ENCODE measurements at regions not wholly inside any gene's neighbourhood (a gene's known extent, or its start where the extent isn't known, plus 50 kb on each side); places are given as distances from the start of the nearest gene placed in this dataset.

DNA sequence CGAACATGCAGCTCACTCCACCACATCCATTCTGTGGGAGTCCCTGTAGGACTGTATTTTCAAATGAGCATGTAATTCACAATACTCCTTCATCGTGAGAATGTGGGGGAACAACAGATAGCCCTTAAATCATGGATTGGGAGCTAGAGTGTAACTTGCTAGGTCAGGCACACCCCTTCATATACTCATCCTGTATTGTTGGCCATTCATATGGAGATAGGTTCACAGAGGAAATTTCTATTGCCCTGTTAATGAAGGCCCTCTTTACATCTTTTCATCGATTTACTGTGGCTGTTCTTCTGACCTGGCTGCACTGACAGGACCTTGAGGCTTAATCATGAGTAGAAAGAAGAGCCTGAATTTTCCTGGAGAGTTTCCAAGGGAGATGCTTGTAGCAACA, 193.8 kb upstream of the DPP10 start:
- H4K20me1 ChIP-seq (ENCODE audit: control insufficient read depth, insufficient read depth), result no peaks in the 10 kb centered on the region
- CTCF ChIA-PET, result no interaction called here
- no peaks in the 10 kb centered on the region for H3K79me2 ChIP-seq (ENCODE audit: control insufficient read depth, insufficient read depth, low read length)
- no peak for ATAC-seq
- in situ Hi-C loops (cut with MboI), result no loop called here
- H3K27me3 ChIP-seq (replicated peaks in 1 of 2; ENCODE audit: control insufficient read depth in 2 of 2, insufficient read depth in 2 of 2, low read length in 1 of 2), result no peaks in the 10 kb centered on the region; a peak in 1 of 4 replicates
- no peak overlapping the region for H3K9ac ChIP-seq (ENCODE audit: control insufficient read depth, insufficient read depth, low read length)
- RAD21 ChIA-PET (ENCODE audit: unreplicated experiment), result no interaction called here
- BruUV-seq (replicated peaks), result no TSS peak
- WGBS (ENCODE audit: insufficient coverage, insufficient replicate concordance, low lambda C conversion rate, missing lambda C conversion rate), result 32% methylated on average over 3 of the region's 3 CpGs
- intact Hi-C loops (cut with micrococcal nuclease; ENCODE audit: unreplicated experiment), result no loop called here
- POLR2A ChIA-PET, result no interaction called here
- H2AFZ ChIP-seq (ENCODE audit: control insufficient read depth, low read depth, low read length), result no peak overlapping the region
- no peaks in the 10 kb centered on the region for H3K36me3 ChIP-seq (ENCODE audit: control insufficient read depth in 2 of 2, insufficient read depth in 2 of 2, low read length in 1 of 2)
- DNase-seq (ENCODE audit: low read depth, low spot score), result no peak
- H3K4me2 ChIP-seq (ENCODE audit: control insufficient read depth, insufficient read depth), result no peak overlapping the region
- no peak for FAIRE-seq
- H3K27ac ChIP-seq (ENCODE audit: control insufficient read depth, insufficient read depth), result no peak overlapping the region
- no peak for TF ChIP-seq MEF2A (IDR thresholded peaks at IDR 0.05; ENCODE audit: insufficient read depth, low read depth, low read length)
- TF ChIP-seq ZNF384 (IDR thresholded peaks at IDR 0.05; ENCODE audit: borderline replicate concordance, low read depth, low read length), result no peak
- no peak overlapping the region for H3K4me3 ChIP-seq
- no peaks in the 10 kb centered on the region for H3K9me3 ChIP-seq (replicated peaks; ENCODE audit: control insufficient read depth, insufficient read depth, low read length)
- SMC1A ChIA-PET (ENCODE audit: uncharacterized antibody, unreplicated experiment), result no interaction called here
- H3K4me1 ChIP-seq (ENCODE audit: control insufficient read depth, insufficient read depth, low read length), result no peaks in the 10 kb centered on the region

DNA sequence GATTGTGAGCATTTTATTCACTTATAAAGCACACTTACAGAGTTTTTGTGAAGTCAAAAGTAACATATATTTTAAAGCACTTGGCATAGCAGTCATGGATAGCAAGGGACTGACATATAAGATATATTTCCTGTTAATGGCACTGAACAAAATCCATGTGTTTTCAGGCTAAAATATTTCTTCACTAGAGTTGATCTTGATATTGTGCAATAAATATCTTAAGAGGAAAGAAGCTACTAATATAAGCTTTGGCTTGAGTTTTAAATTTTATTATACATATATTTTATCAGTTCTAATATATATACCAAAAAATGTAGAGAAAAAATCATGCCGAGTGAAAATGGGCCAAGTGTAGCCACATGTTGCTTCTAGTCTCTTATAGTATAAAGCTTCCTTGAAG, 189.7 kb upstream of the DPP10 start:
- FAIRE-seq, result no peak
- in situ Hi-C loops (cut with MboI), result no loop called here
- no peaks in the 10 kb centered on the region for H3K36me3 ChIP-seq (ENCODE audit: control insufficient read depth in 2 of 2, insufficient read depth in 2 of 2, low read length in 1 of 2)
- TF ChIP-seq TCF12 (IDR thresholded peaks at IDR 0.05; ENCODE audit: low read depth, low read length) (no peak), TBL1XR1 (IDR thresholded peaks at IDR 0.05; ENCODE audit: low read depth, low read length) (no peak), ZNF207 (IDR thresholded peaks at IDR 0.05; ENCODE audit: borderline replicate concordance) (no peak), CEBPB (IDR thresholded peaks at IDR 0.05; ENCODE audit: borderline replicate concordance in 1 of 2, low read depth in 2 of 2, low read length in 2 of 2) (no peak), RELA (IDR thresholded peaks at IDR 0.05; ENCODE audit: borderline replicate concordance, partially characterized antibody) (no peak), IRF4 (IDR thresholded peaks at IDR 0.05; ENCODE audit: low read depth, low read length) (no peak), NBN (IDR thresholded peaks at IDR 0.05) (no peak), ZBED1 (IDR thresholded peaks at IDR 0.05; ENCODE audit: borderline replicate concordance) (no peak), MYC (IDR thresholded peaks at IDR 0.05; ENCODE audit: insufficient read depth, insufficient read length, insufficient replicate concordance, low read length, severe bottlenecking) (no peak), RCOR1 (conservative IDR thresholded peaks at IDR 0.05; ENCODE audit: low read depth, low read length) (no peak)
- TF ChIP-seq, protein P1, sequence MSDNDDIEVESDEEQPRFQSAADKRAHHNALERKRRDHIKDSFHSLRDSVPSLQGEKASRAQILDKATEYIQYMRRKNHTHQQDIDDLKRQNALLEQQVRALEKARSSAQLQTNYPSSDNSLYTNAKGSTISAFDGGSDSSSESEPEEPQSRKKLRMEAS (IDR thresholded peaks at IDR 0.05; ENCODE audit: low read depth, low read length), result no peak
- TF ChIP-seq, protein P2, sequence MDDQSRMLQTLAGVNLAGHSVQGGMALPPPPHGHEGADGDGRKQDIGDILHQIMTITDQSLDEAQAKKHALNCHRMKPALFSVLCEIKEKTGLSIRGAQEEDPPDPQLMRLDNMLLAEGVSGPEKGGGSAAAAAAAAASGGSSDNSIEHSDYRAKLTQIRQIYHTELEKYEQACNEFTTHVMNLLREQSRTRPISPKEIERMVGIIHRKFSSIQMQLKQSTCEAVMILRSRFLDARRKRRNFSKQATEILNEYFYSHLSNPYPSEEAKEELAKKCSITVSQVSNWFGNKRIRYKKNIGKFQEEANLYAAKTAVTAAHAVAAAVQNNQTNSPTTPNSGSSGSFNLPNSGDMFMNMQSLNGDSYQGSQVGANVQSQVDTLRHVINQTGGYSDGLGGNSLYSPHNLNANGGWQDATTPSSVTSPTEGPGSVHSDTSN (IDR thresholded peaks at IDR 0.05; ENCODE audit: insufficient replicate concordance, low read depth, low read length), result no peak
- TF ChIP-seq, protein P3, sequence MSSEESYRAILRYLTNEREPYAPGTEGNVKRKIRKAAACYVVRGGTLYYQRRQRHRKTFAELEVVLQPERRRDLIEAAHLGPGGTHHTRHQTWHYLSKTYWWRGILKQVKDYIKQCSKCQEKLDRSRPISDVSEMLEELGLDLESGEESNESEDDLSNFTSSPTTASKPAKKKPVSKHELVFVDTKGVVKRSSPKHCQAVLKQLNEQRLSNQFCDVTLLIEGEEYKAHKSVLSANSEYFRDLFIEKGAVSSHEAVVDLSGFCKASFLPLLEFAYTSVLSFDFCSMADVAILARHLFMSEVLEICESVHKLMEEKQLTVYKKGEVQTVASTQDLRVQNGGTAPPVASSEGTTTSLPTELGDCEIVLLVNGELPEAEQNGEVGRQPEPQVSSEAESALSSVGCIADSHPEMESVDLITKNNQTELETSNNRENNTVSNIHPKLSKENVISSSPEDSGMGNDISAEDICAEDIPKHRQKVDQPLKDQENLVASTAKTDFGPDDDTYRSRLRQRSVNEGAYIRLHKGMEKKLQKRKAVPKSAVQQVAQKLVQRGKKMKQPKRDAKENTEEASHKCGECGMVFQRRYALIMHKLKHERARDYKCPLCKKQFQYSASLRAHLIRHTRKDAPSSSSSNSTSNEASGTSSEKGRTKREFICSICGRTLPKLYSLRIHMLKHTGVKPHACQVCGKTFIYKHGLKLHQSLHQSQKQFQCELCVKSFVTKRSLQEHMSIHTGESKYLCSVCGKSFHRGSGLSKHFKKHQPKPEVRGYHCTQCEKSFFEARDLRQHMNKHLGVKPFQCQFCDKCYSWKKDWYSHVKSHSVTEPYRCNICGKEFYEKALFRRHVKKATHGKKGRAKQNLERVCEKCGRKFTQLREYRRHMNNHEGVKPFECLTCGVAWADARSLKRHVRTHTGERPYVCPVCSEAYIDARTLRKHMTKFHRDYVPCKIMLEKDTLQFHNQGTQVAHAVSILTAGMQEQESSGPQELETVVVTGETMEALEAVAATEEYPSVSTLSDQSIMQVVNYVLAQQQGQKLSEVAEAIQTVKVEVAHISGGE (CRISPR knock-in tag; IDR thresholded peaks at IDR 0.05), result no peak

More for the DNA sequence above, 189.7 kb upstream of the DPP10 start:
- SMC1A ChIA-PET (ENCODE audit: uncharacterized antibody, unreplicated experiment), result no interaction called here
- Histone ChIP-seq H3K79me2 (ENCODE audit: control insufficient read depth, insufficient read depth, low read length) (no peaks in the 10 kb centered on the region), H3K4me2 (ENCODE audit: control insufficient read depth, insufficient read depth) (no peak overlapping the region), H3K27me3 (replicated peaks in 1 of 2; ENCODE audit: control insufficient read depth in 2 of 2, insufficient read depth in 2 of 2, low read length in 1 of 2) (no peaks in the 10 kb centered on the region), H4K20me1 (ENCODE audit: control insufficient read depth, insufficient read depth) (no peaks in the 10 kb centered on the region), H3K4me1 (ENCODE audit: control insufficient read depth, insufficient read depth, low read length) (no peaks in the 10 kb centered on the region), H3K4me3 (no peak overlapping the region), H3K9me3 (replicated peaks; ENCODE audit: control insufficient read depth, insufficient read depth, low read length) (no peaks in the 10 kb centered on the region), H3K9ac (ENCODE audit: control insufficient read depth, insufficient read depth, low read length) (no peak overlapping the region), H3K27ac (ENCODE audit: control insufficient read depth, insufficient read depth) (no peak overlapping the region), H2AFZ (ENCODE audit: control insufficient read depth, low read depth, low read length) (no peak overlapping the region)
- RAD21 ChIA-PET (ENCODE audit: unreplicated experiment), result no interaction called here
- CTCF ChIA-PET, result interaction anchor here (0.8 kb wide), 1 partner anchor 11 kb away, joined by 3 read pairs; no protein-coding TSS in a partner anchor
- POLR2A ChIA-PET, result no interaction called here
- 44% methylated on average over 1 of the region's 1 CpG for WGBS (ENCODE audit: insufficient coverage, insufficient replicate concordance, low lambda C conversion rate, missing lambda C conversion rate)
- DNase-seq (ENCODE audit: low read depth, low spot score) (no peak), ATAC-seq (no peak)
- intact Hi-C loops (cut with micrococcal nuclease; ENCODE audit: unreplicated experiment), result no loop called here
- no TSS peak for BruUV-seq (replicated peaks)
